Neutrophil (primary cell): ENCODE measurements at regions not wholly inside any gene's neighbourhood (a gene's known extent, or its start where the extent isn't known, plus 50 kb on each side); places are given as distances from the start of the nearest gene placed in this dataset.

Experiments used
- H3K27ac ChIP-seq: fragments of 200-600 bp; sonication (generic); 2 replicates; pipeline ENCODE4 v1.5.1; 2016; ENCODE audit warnings: mild to moderate bottlenecking, moderate library complexity
- H3K27me3 ChIP-seq: fragments of 200-600 bp; sonication (generic); 2 replicates; pipeline ENCODE4 v1.6.0; 2016; ENCODE audit warnings: mild to moderate bottlenecking
- H3K36me3 ChIP-seq: fragments of 200-600 bp; sonication (generic); 2 replicates; pipeline ENCODE4 v1.5.1; 2017
- H3K4me1 ChIP-seq, 2 experiments: fragments of 200-600 bp in 1 of 2; sonication (generic) in 1 of 2; 1 replicate in 1 of 2; 2 replicates in 1 of 2; pipeline versions ENCODE4 v1.5.1 to v1.6.1; 2013 to 2016; ENCODE audit warnings: low read depth in 1 of 2, low read length in 1 of 2, mild to moderate bottlenecking in 1 of 2, moderate library complexity in 1 of 2; ENCODE audit not compliant: control insufficient read depth in 1 of 2, insufficient read depth in 1 of 2
- H3K4me3 ChIP-seq, 2 experiments: fragments of 200-600 bp in 1 of 2; sonication (generic) in 1 of 2; 1 replicate in 1 of 2; 2 replicates in 1 of 2; pipeline ENCODE4 v1.5.1; 2013 to 2016; ENCODE audit warnings: low read depth in 1 of 2, low read length in 1 of 2, mild to moderate bottlenecking in 1 of 2, moderate library complexity in 1 of 2
- H3K9me3 ChIP-seq: fragments of 200-600 bp; sonication (generic); 2 replicates; pipeline ENCODE4 v1.5.1; 2016
- CTCF ChIP-seq: fragments of 200-600 bp; sonication (generic); IDR thresholded peaks from 2 replicates; pipeline ENCODE4 v1.5.1; 2016; ENCODE audit warnings: antibody characterized with exemption

GRCh38 chr9:87096506-87096905 is 149.2 kb upstream of the GAS1 start:
- Histone ChIP-seq H3K27me3 (no peaks in the 10 kb centered on the region), H3K36me3 (no peaks in the 10 kb centered on the region), H3K9me3 (no peaks in the 10 kb centered on the region), H3K4me1 (no peaks in the 10 kb centered on the region), H3K27ac (no peak overlapping the region), H3K4me3 (no peak overlapping the region)
- TF ChIP-seq CTCF: no peak

GRCh38 chr9:87097238-87097637 is 149.9 kb upstream of the GAS1 start:
- Histone ChIP-seq H3K4me3 (no peak overlapping the region), H3K36me3 (no peaks in the 10 kb centered on the region), H3K27ac (no peak overlapping the region), H3K9me3 (no peaks in the 10 kb centered on the region), H3K27me3 (no peaks in the 10 kb centered on the region), H3K4me1 (no peaks in the 10 kb centered on the region)
- TF ChIP-seq CTCF: no peak

- no peaks in the 10 kb centered on the region for H3K9me3 ChIP-seq
- H3K4me3 ChIP-seq: no peak overlapping the region
- no peaks in the 10 kb centered on the region for H3K27me3 ChIP-seq
- no peak for TF ChIP-seq CTCF
- H3K36me3 ChIP-seq: no peaks in the 10 kb centered on the region
- H3K4me1 ChIP-seq: no peaks in the 10 kb centered on the region
- no peak overlapping the region for H3K27ac ChIP-seq
Observed at GRCh38 chr9:87099407-87099806, 152.1 kb upstream of the GAS1 start.

- no peak overlapping the region for H3K27ac ChIP-seq
- no peak overlapping the region for H3K4me3 ChIP-seq
- H3K36me3 ChIP-seq: no peaks in the 10 kb centered on the region
- no peaks in the 10 kb centered on the region for H3K4me1 ChIP-seq
- no peaks in the 10 kb centered on the region for H3K27me3 ChIP-seq
- no peaks in the 10 kb centered on the region for H3K9me3 ChIP-seq
- no peak for TF ChIP-seq CTCF
Observed at GRCh38 chr9:87100001-87100400, 152.7 kb upstream of the GAS1 start.

- Histone ChIP-seq H3K27me3 (no peaks in the 10 kb centered on the region), H3K4me3 (no peak overlapping the region), H3K27ac (no peak overlapping the region), H3K9me3 (no peaks in the 10 kb centered on the region), H3K36me3 (no peaks in the 10 kb centered on the region), H3K4me1 (no peaks in the 10 kb centered on the region)
- no peak for TF ChIP-seq CTCF
Observed at GRCh38 chr9:87102126-87102525, 154.8 kb upstream of the GAS1 start.

- no peak for TF ChIP-seq CTCF
- no peak overlapping the region for H3K4me3 ChIP-seq
- H3K27ac ChIP-seq: no peak overlapping the region
- no peaks in the 10 kb centered on the region for H3K9me3 ChIP-seq
- no peaks in the 10 kb centered on the region for H3K36me3 ChIP-seq
- H3K4me1 ChIP-seq: no peaks in the 10 kb centered on the region
- H3K27me3 ChIP-seq: no peaks in the 10 kb centered on the region
Observed at GRCh38 chr9:87107072-87107471, 159.8 kb upstream of the GAS1 start.
